NCI-H2171 treated with DMSO at 0.1 percent for 48 hours (cell line): ENCODE measurements at regions not wholly inside any gene's neighbourhood (a gene's known extent, or its start where the extent isn't known, plus 50 kb on each side); places are given as distances from the start of the nearest gene placed in this dataset.
A peak's percentile ranks its signal among the peaks of the same experiment; 100 is the strongest.
"Not testable (repeated sequence)": the region's sequence is repeated elsewhere in the genome, so short reads cannot be mapped to it uniquely, and the experiment has no call there.

Source experiments
- DNase-seq: peaks from one replicate; lab custom pipeline; 2025; lab: John Stamatoyannopoulos, UW

DNA sequence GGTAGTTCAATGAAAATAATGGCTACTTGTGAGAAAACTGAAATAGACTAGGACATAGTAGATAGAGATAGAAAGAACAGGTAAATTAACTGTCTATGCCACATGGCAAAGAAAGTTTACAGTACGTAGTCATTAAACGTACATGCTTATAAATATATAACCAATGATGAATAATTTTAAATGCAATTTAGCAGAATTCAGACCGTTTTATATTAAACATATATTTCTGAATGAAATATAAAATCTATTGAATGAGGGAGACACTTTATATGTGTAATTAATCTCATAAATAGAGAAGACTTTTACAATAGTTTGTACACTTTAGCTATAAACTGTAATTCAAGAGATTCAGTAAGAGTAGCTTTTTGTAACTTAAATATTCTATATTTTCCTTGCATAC is 124.4 kb upstream of the VPREB1 start:
- DNase-seq: no peak

DNA sequence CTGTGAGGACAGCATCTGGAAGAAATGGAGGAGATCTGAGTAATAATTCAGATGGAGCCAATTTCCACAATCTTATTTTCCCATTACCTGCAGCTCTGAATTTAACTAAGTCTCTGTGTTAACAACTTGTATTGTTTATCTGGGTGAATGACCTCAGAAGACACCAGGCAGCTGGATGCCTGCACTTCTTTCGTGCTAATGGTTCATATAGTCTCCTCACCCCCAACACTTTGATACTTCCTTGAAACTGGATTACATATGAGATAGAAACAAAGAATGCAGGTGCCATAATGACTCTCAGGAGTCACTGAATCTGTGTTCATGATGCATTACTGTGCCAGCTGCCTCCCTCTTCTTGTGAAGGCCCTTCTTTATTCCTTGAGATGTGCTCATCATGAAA is 125.6 kb upstream of the VPREB1 start:
- no peak for DNase-seq

DNA sequence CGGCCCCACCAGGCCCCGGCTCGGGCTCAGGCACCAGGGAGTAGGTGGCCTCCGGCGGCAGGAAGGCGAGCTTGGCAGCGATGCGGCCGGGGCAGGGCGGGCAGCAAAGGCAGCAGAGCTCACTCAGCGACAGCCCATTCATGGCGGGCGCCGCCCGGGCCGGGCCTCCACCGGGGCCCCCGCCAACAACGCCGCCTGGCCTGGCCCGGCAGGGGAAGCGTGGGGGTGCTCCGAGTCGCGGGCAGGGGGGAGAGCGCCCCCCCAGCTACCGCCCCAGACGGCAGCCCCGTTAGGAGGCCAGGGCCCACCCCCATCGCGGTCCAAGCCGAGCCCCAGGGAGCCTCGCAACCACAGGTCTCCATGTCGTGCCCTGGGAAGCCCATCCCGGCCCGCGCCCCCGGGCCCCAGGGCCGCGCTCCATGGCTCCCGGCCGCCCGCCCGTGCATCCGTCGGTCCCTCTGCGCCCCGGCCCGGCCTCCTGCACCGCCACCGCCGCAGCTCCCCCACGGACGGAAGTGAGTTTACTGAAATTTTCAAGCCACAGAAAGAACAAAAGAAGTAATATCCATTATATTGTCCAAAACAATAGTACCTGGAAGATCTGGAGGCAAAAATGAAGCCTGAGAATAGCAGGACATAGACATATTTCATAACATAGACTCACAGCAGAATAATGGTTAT is 126.6 kb upstream of the VPREB1 start:
- not testable (repeated sequence) for DNase-seq

DNA sequence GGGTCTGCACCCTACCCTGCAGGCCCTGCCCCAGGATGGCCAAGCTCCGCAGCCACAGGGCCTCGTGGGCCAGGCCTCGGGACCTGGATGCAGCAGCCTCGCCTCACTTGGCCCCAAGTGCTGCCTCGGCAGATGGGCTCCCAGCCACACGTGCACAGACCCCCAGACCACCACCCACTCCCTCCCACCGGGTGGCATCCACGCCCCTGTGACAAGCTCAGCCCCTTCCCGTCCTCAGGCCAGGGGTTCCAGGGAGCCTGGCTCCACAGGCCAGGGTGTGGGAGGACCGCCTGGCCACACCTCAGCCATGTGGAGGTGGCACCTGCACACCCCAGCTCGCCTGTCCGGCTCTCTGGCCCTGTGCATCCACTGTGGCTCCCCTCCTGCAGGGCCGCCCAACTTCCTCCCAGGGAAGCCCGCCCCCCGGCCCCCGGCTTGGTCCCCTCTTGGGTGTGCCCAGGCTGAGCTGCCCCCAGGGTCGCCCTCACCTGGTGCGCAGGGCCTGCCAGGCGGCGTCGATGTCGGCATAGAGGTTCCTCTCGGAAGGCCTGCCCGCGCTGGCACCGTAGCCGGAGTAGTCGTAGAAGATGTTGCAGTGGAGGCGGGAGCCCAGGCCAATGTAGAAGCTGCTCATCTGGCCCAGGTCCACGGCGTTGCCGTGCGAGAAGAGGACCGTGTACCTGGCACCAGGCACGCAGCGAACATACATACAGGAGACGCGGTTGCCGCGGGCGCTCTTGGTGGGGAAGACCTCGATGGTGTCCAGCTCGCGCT is 127.4 kb upstream of the VPREB1 start:
- not testable (repeated sequence) for DNase-seq

DNA sequence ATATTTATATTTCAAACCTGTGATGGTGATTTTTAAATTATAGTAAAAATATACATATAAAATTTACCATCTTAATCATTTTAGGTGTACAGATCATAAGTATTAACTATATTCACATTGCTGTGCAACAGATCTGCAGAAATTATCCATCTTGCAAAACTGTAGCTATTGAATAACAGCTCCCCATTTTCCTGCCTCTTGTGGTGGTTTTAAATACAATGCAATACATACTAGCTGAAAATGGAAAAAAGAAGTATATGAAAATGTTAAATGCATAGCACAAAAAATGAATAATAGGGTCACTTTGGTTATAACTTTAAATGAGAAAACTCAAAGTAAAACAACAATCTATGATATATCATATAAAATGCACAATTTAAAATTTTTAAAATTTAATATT is 130.9 kb upstream of the VPREB1 start:
- DNase-seq: no peak

DNA sequence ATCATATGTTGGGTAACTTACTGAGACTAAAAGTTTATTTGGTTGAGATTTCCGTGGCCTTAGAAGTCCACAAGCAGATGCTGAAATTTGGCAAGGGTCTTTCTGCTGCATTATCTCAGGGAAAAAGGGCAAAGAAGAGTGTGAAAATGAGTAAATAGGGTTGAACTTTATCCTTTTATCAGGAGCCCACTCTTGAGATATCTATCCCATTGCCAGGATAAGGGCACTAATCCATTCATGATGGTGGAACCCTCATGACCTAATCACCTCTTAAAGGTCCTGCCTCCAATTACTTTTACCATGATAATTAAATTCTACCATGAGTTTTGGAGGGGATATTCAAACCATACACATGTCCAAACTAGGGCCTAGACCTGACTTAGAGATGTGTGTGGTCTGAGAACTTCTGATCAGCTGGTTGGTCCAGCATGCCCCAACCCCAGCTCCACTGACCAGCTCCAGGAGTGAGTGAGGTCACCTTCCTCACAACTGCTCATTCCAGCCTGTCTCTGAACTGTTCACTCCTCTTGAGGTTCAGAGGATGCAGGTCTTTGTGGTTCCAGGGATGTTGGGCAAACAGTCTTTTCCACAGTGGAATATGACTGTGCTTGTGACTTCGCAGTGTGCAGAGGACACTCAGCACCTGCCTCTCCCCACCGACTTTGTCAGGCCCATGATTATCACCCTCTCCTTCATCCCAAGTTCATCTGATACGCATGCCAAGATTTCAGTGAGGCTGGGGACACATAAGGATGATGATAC is 130.1 kb upstream of the TOP3B start:
- DNase-seq: no peak

DNA sequence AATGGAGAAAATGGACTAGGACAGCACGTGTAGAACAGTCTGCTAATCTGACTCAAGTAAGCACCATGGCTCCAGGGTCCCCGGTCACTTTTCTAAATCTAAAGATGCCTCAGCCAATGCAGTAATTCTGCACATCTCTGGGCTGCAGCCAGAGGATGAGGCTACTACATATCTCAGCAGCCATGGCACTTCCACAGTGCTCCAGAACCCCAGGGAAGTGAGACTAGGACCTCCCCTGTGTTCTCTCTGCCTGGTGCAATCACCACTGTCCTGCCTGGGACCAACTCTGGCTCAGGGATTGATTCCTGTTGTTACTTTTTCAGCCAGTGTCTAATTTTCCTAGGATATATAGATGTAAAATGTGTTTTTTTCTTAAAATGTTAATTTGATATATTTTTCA is 129.4 kb upstream of the TOP3B start:
- DNase-seq: no peak

DNA sequence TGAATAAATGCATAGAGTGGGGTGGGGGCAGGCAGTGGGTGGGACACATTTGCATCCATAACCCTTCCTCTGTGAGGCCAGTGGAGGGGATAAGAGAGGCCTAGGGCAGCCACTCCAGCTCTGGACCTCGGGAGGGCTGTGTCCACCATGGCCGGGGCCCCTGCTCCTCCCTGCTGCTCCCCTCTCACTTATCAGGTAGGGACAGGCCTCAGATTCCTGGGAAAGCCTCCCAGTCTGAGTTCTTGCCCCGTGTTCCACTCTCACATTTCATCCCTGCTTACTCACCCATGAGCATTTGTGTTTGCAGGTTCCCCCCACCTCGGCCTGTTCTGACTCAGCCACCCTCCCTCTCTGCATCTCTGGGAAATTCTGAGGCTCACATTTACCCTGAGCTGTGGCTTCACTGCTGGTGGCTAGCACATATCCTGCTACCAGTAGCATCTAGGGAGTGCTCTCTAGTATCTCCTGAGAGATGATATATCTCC is 128.7 kb upstream of the TOP3B start:
- peak; percentile 5 for DNase-seq

DNA sequence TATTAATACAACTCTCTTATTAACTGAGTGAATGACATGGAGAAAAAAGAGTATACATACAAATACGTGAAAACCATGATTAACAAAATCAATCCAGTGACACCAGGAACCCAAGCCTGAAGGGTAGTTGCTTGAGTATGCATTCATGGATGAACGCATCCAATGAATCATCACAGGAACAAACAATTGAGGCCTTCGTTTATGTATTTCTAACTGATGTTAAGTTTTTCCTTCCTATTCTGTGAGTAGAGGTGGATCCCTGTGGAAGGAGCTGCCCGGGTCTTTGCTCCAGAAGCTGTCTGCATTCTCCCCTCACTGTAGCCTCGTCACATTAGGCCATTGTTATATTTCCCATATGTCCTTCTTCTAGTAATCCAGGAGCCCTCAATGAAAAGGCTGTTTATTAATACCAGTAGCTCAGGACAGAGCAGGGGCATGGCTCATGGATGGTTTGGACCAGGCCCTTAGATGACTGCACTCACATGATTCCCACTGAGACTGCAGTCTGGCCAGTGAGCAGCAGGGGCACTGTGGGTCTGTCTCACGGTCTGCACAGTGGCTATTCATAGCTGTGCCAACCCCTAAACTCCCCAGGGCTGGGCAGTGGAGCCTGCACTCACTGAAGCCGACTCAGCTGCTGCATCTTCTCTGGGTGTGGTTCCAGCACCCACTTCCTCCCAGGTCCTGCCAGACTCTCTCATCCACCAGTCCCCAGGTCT is 128.1 kb upstream of the TOP3B start:
- DNase-seq: peak; percentile 17

DNA sequence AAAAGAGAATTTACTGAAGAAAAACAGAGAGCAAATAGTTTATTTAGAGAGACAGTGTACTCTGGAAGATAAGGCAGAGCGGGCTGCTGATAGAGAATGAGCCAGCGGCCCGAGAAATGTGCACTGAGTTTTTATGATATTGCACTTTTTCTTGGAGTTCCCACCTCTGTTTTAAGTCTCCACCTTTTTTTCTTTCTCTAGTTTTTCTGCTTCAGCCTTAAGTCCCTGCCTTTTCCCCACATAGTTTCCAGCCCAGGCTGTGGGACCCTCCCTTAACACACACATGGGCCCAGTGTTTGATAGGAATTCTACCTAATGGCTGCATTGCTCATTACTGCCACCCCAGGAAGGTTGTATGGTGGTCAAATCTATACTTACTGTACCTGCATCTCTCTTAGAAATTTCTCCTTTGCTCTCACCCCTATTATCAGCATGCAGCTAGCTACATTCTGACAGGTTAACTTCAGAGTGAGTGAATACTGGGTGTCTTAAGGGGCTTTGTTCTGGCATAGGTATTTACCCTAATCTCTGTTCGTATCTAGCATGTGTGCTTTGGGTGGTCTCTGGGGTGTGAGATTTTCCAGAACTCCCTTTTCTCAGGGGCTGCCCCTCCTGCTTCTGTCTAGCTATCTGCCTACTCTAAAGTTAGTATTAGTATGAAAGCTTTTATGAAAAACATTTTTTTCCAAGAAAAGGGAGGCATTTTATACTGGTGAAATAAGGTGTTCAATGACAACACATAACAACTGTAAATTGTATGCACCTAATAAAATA is 127.3 kb upstream of the TOP3B start:
- no peak for DNase-seq

DNA sequence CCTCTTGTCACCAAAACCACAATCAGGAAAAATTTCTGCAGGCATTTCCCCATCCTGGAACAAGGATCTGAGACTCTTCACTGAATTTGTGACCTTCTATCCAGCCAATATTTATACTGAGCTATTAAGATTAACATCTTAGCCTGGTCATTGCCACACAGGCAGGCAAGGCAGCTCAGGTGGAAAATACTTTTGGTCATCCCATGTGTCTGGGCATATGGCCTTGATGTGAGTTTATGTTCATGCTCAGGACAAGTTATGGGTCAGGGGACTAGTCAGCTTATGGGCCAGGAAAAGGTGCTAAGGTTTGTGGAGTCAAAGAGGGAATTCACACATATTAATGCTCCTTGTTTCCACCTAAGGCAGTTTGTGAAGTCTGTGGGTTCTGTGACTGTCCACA is 124.3 kb upstream of the TOP3B start:
- DNase-seq: no peak

DNA sequence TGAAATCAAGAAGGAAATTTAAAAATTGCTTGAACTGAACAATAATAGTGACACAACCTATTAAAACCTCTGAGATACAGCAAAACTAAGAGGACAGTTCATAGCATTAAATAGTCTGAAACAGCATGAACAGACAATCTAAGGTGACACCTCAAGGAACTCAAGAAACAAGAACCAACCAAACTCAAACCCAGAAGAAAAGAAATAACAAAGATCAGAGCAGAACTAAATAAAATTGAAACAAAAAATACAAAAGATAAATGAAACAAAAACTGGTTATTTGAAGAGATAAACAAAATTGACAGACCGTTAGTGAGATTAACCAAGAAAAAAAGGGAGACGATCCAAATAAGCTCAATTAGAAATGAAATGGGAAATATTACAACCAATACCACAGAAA is 122.8 kb upstream of the TOP3B start:
- DNase-seq: no peak

DNA sequence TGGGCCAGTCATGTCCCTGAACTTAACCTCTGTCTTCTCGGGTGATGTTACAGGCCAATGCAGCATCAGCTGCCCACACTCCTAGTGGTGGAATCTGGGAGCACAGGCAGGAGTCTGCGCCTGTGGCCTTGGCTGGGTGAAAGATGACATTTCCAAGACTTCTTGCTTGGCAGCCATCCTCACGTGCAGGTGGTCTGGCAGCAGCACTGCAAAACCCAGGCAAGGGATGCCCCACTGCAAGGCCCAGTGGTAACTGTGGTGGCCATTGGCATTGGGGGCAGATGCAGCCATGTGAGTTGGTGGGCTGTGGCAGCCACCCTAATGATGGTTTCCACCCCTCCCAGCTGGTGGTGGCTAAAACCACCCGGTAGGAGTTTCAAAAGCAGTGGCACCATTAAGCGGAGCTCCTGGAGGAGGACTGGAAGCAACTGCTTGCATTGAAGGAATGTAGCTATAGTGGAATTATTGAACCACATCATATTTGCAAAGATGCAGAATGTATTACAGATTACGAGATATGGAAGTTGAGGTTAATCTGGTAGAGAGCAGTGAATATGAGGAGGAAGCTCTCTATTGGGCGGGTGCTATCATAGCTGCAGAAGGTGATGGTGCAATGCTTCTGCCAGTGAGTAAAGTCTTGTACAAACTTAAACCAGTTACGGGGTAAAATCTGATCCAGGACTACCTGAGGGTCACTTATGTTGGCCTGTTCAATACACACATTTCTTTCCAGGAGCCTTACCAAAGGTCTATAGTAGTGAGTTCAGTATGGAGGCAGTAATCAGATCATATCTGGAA is 120.7 kb upstream of the TOP3B start:
- DNase-seq: no peak

DNA sequence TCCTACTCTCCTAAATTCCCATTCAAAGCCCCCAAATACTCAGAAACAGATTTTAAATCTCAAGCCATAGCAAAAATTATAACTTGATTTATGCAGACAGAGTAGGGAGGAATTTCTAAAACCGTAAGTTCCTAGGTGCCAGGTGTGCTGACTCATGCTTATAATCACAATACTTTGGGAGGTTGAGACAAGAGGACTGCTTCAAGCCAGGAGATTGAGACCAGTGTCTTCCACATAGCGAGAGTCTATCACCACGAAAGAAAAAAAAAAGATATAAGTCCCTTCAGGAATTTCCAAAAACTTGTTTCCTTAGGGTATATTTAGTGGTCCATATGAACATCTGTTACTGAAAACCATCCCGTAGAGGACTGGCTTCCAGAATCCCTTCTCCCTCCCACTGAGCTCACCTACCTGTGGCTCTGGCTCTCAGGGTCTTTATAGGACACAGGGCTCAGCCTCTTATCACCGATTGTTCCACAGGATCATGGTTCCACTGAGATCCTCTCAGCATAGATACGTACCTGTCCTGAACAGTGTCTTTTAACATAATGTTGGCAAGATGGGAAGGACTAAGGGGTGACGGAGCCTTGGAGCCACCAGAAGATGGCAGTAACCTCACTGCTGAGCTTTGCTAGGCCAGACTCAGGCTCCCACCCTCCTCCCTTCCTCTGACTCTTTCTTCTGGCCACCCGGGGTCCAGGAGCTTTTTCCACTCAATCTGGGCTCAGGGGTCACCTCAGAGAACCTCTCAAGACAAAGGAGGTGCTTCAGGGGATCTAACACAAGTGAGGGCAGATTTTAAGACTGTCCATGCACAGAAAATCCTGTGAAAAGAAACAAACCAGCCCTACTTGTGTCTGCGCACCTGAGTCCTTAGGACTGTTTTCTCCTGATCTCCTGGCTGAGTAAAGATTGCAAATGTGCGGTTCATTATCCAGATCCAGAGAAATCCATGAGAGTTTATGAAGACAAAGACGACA is 117.5 kb upstream of the TOP3B start:
- DNase-seq: no peak

DNA sequence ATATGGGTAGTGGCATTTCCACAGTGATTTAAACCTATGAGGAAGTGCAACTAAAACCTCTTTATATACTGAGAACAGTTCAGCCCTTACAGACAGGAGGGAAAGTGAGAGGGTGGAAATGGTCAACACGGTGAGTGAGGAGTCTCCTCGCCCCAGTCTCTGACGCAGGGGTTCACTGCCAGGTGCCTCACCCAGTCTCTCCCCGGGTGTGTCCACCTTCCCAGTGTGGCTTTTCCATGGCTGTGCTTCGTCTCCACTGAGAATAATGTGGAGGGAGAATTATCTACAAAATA is 116.6 kb upstream of the TOP3B start:
- no peak for DNase-seq

DNA sequence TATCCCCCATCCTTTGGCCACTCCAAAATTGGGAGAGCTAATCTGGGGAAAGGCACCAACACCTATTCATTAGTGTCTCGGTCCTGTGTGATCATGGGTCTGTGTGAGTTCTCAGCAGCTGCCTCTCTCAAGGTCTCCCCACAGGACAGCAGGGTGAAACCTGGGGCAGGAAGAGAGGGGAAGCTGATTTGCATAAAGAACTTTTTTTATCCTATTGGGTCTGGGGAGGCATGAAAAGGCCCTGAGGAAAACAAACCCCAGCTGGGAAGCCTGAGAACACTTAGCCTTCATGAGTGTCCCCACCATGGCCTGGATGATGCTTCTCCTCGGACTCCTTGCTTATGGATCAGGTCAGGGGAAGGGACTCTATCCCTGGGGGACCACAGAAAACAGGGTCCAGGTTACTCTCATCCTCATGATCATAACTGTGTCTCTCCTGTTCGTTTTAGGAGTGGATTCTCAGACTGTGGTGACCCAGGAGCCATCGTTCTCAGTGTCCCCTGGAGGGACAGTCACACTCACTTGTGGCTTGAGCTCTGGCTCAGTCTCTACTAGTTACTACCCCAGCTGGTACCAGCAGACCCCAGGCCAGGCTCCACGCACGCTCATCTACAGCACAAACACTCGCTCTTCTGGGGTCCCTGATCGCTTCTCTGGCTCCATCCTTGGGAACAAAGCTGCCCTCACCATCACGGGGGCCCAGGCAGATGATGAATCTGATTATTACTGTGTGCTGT is 116.0 kb upstream of the TOP3B start:
- no peak for DNase-seq

DNA sequence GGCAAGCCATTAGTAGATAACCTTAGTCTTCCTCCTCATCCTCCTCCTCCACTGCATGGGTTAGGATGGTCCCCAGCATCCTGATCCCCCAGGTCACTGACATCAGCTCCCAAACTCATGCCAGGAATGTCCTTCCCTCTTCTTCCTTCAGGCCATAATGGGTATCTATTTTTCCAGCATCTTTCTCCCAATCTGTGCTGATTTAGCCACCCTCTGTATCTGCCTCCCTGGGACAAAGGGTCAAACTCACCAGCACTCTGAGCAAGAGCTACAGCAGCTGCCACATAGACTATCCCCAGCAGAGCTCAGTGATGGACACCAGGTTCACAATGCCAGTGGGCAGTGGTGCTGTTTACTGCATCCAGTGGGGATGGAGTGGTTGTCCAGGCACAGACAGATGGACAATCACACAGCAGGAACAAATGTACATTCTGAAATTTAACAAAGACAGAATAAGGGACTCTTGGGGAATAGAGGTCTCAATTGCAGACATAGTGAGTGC is 115.2 kb upstream of the TOP3B start:
- DNase-seq: no peak

DNA sequence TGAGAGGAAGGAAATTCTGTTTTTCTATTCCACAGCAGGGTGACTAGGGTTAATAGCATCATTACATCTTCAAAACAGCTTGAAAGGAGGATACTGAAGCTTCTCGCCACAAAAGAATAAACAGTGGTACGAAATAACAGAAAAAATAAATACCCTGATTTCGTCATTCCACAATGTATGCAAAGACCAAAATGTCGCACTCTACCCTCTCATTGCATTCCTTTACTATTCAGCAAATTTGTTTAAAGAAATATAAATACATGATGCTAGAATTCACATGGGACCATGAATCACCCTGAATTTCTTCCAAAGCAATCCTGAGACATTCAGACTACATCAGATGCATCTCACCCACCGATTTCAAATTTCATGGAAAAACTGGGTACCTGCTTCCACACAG is 112.3 kb upstream of the TOP3B start:
- no peak for DNase-seq

DNA sequence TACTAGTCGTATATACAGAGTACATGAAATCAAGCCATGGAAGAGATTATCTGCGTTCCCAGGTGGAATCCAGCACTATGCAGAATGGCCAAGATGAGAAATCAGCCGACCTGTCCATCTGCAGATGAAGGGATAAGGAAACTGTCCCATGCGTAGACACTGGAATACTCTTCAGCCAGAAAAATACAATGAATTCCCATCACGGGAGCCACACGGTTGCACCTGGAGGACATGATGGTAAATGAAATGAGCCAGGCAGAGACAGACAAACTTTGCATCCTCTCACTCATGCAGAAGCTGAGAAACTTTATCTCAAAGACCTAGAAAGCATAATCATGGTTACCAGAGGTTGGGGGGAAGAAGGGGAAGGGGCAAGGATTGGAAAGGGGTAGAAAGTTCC is 111.9 kb upstream of the TOP3B start:
- DNase-seq: no peak
